COLO668 (cell line): ENCODE measurements at regions not wholly inside any gene's neighbourhood (a gene's known extent, or its start where the extent isn't known, plus 50 kb on each side); places are given as distances from the start of the nearest gene placed in this dataset.
"Not testable (repeated sequence)": the region's sequence is repeated elsewhere in the genome, so short reads cannot be mapped to it uniquely, and the experiment has no call there.

Experiments
- DNase-seq: peaks from one replicate; lab custom pipeline; 2025; ENCODE audit not compliant: unreplicated experiment; lab: John Stamatoyannopoulos, UW

DNA sequence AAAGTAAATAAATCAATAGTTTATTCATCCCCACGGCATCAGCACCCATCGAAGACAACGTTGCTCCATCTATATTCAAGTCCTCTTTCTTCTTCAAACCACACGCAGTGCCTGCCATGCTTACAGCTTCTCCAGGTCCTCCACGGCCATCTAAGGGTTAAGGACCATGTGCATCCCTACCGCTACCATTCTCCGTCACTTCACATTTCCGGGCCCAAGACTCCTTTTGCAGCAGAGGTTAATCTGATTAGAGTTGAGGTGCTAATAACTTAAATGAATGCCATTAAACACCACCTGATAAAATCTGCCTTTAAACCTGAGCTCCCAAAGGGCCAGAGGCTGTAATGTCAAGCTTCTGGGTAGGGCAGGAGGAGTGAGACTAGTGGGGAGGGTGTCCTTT lies 79.7 kb upstream of the CCND2 start:
- no peak for DNase-seq

DNA sequence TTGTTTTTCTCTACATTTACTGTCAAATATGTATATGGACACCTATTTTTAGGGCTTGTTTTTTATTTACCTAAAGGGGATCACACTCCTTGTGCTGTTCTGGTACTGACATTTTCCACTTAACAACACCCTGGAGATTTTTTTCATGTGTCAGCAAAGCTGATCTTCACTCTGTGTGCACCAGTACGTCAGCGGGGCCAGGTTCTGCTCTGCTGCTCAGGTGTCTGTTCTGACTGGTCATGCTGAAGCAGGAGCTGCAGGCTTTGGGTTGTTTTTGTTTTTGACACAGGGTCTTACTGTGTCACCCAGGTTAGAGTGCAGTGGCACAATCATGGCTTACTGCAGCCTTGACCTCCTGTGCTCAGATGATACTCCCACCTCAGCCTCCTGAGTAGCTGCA lies 81.9 kb upstream of the CCND2 start:
- no peak for DNase-seq

- no peak for DNase-seq
Observed at GRCh38 chr12:4191149-4191548, 82.4 kb upstream of the CCND2 start.

DNA sequence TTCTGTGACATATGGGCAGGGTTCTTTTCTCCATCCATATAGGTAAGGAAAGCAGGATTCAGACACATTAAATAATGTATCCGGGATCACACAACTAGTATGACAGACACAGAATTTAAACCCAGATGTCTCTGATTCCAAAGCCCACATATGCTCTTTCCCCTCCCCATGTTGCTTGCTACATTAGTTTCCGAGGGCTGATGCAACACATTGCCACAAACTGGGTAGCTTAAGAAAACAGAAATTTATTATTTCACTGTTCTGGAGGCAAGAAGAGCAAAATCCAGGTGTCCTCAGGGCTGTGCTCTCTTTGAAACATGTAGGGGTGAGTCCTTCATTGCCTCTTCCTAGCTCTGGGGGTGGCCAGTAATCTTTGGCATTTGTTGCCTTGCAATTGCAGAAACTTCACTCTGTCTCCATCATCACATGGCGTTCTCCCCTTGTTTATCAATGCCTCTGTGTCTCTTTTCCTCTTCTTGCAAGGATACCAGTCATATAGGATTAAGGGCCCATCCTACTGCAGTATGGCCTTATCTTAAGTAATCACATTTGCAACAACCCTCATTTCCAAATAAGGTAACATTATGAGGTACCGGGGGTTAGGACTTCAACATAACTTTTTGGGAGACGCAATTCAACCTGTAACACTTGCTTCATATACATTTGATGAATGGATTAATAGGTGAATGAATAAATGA lies 83.0 kb upstream of the CCND2 start:
- DNase-seq: no peak

DNA sequence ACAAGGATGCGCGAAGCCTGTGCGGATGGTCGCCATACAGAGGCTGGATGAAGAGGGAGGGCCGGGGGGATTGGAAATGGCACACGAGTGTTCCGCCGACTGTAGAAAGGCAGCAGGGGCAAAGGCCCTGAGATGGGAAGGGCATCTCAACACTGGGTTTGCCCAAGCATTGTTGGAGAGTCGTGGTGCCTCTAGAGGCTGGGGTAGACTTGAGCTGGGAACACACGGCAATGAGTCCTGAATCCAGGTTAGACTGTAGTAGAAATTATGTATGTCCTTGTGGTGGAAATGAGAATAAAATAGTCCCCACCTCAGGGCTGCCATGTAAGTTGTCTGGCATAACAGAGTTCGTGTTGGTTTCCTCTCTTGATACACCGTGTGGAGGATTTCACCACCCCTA lies 83.8 kb upstream of the CCND2 start:
- DNase-seq: no peak

DNA sequence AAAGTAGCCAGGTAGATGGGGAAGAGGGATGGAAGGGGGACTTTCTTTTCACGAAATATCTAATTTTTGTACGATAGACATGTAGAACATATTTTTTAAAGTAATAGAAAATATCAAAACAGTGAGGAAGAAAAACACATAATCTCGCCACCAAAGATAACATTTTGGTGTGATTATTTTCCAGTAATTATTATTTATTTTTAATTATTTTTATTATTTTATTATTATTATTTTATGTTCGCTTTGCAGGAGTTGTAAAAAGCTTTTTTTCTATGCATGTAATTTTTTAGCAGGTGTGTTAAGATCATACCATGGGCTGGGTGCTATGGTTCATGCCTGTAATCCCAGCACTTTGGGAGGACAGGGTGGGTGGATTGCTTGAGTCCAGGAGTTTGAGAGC lies 85.6 kb upstream of the CCND2 start:
- no peak for DNase-seq

DNA sequence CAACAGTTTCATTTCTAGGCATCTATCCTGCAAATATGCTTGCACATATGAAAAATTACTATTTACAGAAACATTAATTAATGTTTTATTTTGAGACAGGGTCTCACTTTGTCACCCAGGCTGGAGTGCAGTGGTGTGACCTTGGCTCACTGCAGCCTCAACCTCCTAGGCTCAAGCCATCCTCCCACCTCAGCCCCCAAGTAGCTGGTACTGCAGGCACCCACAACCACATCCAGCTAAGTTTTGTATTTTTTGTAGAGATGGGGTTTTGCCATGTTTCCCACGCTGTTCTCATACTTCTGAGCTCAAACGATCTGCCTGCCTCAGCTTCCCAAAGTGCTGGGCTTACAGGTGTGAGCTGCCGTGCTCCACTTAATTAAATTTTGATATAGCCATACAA lies 86.2 kb upstream of the CCND2 start:
- DNase-seq: not testable (repeated sequence)

GRCh38 chr12:4178424-4179170 lies 95.0 kb upstream of the CCND2 start:
- DNase-seq: no peak

- DNase-seq: no peak
Observed at GRCh38 chr12:4177262-4177661, 96.3 kb upstream of the CCND2 start.

GRCh38 chr12:4176168-4176567 lies 97.4 kb upstream of the CCND2 start:
- no peak for DNase-seq

GRCh38 chr12:4174417-4174816 lies 99.1 kb upstream of the CCND2 start:
- no peak for DNase-seq

DNA sequence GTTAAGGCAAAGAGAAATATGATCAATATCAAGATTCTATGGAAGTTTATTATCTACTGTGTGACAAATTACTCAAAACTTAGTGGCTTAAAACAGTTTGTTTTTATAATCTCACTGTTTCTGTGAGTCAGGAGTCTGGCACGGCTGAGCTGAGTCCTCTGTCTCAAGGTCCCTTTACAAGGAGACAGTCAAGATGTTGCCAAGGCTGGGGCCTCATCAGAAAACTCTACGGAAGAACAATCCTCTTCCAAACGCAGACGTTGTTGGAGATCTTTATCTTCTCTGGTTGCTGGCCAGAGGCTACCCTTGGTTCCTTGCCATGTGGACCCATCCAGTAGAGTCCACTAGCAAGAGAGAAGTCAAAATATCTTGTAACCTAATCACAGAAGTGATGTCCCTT lies 100.6 kb upstream of the CCND2 start:
- no peak for DNase-seq

GRCh38 chr12:4171742-4172141 lies 101.8 kb upstream of the CCND2 start:
- no peak for DNase-seq

GRCh38 chr12:4169959-4170358 lies 103.6 kb upstream of the CCND2 start:
- DNase-seq: no peak

DNA sequence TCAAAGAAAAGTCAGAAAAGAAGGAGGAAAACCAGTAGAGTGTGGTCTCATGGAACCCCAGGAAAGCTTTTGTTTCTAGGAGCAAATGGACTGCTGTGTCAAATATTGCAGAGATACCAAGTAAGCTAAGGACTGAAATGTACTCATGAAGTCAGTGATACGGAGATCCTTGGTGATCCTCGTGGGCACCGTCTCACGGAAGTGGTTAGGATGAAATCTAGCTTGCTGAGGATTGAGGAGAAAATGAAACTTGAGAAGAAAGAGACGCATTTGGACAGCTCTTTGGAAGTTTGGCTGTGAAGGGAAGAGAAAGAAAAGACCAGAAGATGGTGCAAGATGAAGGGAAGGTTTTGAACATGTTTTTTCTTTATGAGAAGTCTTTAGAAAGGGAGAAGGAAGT lies 104.0 kb upstream of the CCND2 start:
- DNase-seq: no peak

- DNase-seq: no peak
Observed at GRCh38 chr12:4168036-4168435, 105.5 kb upstream of the CCND2 start.

DNA sequence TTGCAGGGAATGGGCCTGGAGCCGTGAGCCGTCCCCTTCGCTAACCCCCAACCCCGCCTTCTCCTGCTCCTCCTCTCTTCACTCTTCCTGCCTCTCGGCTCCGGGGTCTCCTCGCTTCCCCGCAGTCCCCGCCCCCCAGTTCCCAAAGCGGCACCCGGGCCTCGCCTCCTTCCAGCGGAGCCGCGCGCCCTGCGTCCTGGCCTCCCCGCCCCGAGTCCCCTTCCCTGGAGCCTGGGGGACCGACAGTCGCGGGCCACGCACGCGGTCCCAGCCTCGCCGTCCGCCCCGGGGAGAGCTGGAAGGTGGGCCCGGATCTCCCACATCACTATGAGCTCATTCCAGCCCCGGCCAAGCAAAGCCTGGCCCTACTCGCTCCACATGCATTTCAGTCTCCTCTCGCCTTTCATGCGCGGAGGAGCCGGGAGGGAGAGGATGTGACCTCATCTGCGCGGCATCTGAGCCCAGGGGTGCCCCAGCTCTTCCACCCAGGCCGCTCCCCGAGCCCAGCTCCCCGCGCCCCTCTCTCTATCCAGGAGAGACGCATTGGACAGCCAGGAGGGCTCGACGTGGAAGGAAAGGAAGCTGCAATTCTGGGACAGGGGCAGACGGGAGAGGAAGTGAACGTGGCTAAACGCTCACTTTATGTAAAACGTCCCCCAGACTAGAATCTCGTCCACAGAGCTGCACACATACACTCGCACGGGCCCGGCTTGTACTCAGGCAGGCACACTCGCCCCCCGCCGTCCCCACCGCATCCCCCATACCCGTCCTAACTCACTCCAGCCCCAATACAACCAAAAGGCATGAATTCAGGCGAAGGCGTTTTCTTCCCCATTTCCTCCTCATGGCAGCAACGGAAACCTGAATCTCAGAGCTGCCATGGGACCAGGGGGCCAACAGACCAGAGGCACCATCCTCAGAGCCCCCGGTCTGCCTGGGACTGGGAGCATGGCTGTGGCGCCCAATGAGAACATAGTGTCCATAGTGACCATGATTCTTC lies 108.7 kb upstream of the CCND2 start:
- no peak for DNase-seq

GRCh38 chr12:4164188-4164558 lies 109.4 kb upstream of the CCND2 start:
- no peak for DNase-seq

- no peak for DNase-seq
Observed at GRCh38 chr12:4161718-4162117, 111.8 kb upstream of the CCND2 start.

DNA sequence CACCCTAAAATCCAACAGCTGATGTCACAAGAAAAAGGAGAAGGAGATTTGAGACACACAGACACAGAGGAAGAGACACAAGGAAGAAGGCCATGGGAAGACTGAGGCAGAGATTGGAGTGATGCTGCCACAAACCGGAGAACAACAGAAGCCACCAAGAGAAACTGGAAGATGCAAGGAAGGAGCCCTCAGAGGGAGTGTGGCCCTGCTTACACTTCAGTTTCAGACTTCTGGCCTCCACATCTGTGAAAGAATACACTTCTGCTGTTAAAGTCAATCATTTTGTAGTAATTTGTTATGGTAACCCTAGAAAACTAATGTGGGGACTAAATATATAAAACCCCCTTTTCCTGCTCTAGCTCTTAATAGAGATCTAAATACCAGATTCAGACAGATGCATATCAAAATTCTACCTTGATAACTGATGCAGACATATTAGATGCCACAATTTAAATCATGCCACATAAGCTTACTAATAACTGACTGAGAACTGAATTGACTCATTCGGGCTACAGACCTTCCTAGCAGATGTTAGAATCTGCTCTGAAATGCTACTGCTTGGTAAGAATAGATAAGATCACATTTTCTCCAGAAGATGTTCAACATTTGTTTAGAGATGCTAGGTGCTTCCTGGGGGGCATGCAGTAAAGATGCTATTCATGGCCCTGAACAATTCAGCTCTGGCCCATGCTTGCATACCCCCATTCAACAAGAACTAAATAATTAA lies 113.1 kb upstream of the CCND2 start:
- no peak for DNase-seq

DNA sequence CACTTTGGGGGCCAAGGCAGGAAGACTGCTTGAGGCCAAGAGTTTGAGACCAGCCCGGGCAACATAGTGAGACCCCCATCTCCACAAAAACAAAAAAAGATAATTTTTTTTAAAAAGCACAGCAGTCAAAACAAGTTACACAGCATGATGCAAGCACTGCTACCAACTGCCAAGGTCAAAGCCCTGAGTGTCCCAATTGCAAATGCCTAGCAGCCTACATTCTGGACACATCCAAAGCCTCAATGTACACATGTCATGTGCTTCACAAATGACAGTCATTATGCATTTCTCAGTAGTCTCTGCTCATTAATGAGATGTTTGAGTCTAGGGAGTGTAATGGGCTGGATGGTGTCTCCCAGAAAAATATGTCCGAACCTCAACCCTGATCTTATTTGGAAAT lies 113.7 kb upstream of the CCND2 start:
- no peak for DNase-seq
